ENCODE measurements at regions not wholly inside any gene's neighbourhood (a gene's known extent, or its start where the extent isn't known, plus 50 kb on each side); places are given as distances from the start of the nearest gene placed in this dataset.

DNA sequence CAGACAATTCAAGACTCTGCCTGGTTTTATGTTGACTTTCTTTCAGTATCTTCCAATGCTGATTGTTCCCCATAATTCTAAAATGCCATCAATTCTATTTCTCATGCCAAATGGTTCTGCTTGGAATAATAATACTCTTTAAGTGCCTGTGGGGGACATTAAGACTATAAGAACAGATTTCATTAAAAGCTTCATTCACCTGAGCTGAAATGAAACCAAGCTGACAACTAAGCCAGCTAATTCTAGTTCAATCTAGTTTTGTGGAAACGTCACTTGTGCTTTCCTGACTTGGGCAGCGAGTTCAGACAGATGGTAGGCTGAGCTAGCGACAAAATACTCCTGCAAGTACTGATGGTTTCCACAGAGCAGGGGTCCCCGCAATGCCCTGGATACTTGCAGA, 491.1 kb upstream of the RAB6C start:
- Mint-ChIP-seq H3K27ac (ENCODE audit: unreplicated experiment) (no peak overlapping the region), H3K4me3 (ENCODE audit: unreplicated experiment) (no peak overlapping the region), H3K4me1 (ENCODE audit: low read depth, unreplicated experiment) (no peaks in the 10 kb centered on the region), H3K36me3 (ENCODE audit: insufficient read depth, unreplicated experiment) (no peaks in the 10 kb centered on the region), H3K9me3 (ENCODE audit: unreplicated experiment) (no peaks in the 10 kb centered on the region), H3K27me3 (ENCODE audit: insufficient read depth, unreplicated experiment) (peaks cover 11% of the 10 kb centered on the region)
- POLR2A ChIA-PET, result no interaction called here
- BruUV-seq (replicated peaks), result no TSS peak
- no peaks in the 10 kb centered on the region for H3K9me3 ChIP-seq
- H3K4me1 ChIP-seq, result no peaks in the 10 kb centered on the region
- intact Hi-C loops (cut with micrococcal nuclease; ENCODE audit: unreplicated experiment), result no loop called here
- H3K27me3 ChIP-seq (replicated peaks; ENCODE audit: control insufficient read depth, insufficient read depth, low read length), result no peaks in the 10 kb centered on the region; the same call in none of the 2 replicates
- CTCF ChIA-PET, result no interaction called here
- H3K36me3 ChIP-seq (ENCODE audit: control insufficient read depth, insufficient read depth, low read length), result no peaks in the 10 kb centered on the region
- no peak for DNase-seq
- TF ChIP-seq, protein P1, sequence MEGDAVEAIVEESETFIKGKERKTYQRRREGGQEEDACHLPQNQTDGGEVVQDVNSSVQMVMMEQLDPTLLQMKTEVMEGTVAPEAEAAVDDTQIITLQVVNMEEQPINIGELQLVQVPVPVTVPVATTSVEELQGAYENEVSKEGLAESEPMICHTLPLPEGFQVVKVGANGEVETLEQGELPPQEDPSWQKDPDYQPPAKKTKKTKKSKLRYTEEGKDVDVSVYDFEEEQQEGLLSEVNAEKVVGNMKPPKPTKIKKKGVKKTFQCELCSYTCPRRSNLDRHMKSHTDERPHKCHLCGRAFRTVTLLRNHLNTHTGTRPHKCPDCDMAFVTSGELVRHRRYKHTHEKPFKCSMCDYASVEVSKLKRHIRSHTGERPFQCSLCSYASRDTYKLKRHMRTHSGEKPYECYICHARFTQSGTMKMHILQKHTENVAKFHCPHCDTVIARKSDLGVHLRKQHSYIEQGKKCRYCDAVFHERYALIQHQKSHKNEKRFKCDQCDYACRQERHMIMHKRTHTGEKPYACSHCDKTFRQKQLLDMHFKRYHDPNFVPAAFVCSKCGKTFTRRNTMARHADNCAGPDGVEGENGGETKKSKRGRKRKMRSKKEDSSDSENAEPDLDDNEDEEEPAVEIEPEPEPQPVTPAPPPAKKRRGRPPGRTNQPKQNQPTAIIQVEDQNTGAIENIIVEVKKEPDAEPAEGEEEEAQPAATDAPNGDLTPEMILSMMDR (IDR thresholded peaks at IDR 0.05; ENCODE audit: insufficient read depth in 1 of 2, low read depth in 1 of 2, low read length in 1 of 2, severe bottlenecking in 1 of 2, unreplicated experiment in 1 of 2), result no peak
- no peak overlapping the region for H3K4me3 ChIP-seq (ENCODE audit: low read depth, low read length)

- H3K9me3 Mint-ChIP-seq (ENCODE audit: unreplicated experiment), result no peaks in the 10 kb centered on the region
- Histone ChIP-seq H3K27me3 (replicated peaks; ENCODE audit: control insufficient read depth, insufficient read depth, low read length) (no peaks in the 10 kb centered on the region; the same call in none of the 2 replicates), H3K4me3 (ENCODE audit: low read depth, low read length) (no peak overlapping the region), H3K4me1 (no peaks in the 10 kb centered on the region), H3K36me3 (ENCODE audit: control insufficient read depth, insufficient read depth, low read length) (no peaks in the 10 kb centered on the region), H3K9me3 (no peaks in the 10 kb centered on the region)
- ChIA-PET CTCF (no interaction called here), POLR2A (no interaction called here)
- H3K27me3 Mint-ChIP-seq (ENCODE audit: insufficient read depth, unreplicated experiment), result peaks cover 15% of the 10 kb centered on the region
- no peak overlapping the region for H3K27ac Mint-ChIP-seq (ENCODE audit: unreplicated experiment)
- no TSS peak for BruUV-seq (replicated peaks)
- intact Hi-C loops (cut with micrococcal nuclease; ENCODE audit: unreplicated experiment), result no loop called here
- DNase-seq, result no peak
- no peaks in the 10 kb centered on the region for H3K36me3 Mint-ChIP-seq (ENCODE audit: insufficient read depth, unreplicated experiment)
- no peak overlapping the region for H3K4me3 Mint-ChIP-seq (ENCODE audit: unreplicated experiment)
- no peaks in the 10 kb centered on the region for H3K4me1 Mint-ChIP-seq (ENCODE audit: low read depth, unreplicated experiment)
- TF ChIP-seq, protein P1 (IDR thresholded peaks at IDR 0.05; ENCODE audit: insufficient read depth in 1 of 2, low read depth in 1 of 2, low read length in 1 of 2, severe bottlenecking in 1 of 2, unreplicated experiment in 1 of 2), result no peak
Measured at GRCh38 chr2:129490641-129491040, 488.8 kb upstream of the RAB6C start.

DNA sequence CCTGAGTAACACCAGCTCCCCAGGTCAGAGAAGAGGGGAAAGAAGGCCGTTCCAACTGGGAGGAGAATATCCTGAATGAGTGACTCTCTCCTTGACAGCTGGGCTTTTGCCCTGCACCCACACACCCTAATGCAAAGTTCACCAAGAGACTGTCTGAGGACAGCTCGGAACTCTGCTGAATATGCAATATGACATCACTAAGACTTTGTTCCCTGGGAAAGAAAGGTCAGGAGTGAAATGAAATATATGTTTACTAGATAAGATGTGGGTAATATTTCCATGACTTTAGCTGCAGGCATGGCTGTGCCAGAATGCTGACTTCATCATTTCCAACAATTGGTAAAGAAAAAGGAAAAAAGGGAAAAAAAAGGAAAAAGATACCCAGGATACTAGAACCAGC, 488.2 kb upstream of the RAB6C start:
- no TSS peak for BruUV-seq (replicated peaks)
- Mint-ChIP-seq H3K9me3 (ENCODE audit: unreplicated experiment) (no peaks in the 10 kb centered on the region), H3K4me3 (ENCODE audit: unreplicated experiment) (no peak overlapping the region), H3K36me3 (ENCODE audit: insufficient read depth, unreplicated experiment) (no peaks in the 10 kb centered on the region), H3K27ac (ENCODE audit: unreplicated experiment) (no peak overlapping the region), H3K27me3 (ENCODE audit: insufficient read depth, unreplicated experiment) (peaks cover 15% of the 10 kb centered on the region), H3K4me1 (ENCODE audit: low read depth, unreplicated experiment) (no peaks in the 10 kb centered on the region)
- ChIA-PET POLR2A (no interaction called here), CTCF (no interaction called here)
- no peak for DNase-seq
- Histone ChIP-seq H3K9me3 (no peaks in the 10 kb centered on the region), H3K4me3 (ENCODE audit: low read depth, low read length) (no peak overlapping the region), H3K36me3 (ENCODE audit: control insufficient read depth, insufficient read depth, low read length) (no peaks in the 10 kb centered on the region), H3K4me1 (no peaks in the 10 kb centered on the region), H3K27me3 (replicated peaks; ENCODE audit: control insufficient read depth, insufficient read depth, low read length) (no peaks in the 10 kb centered on the region; the same call in none of the 2 replicates)
- intact Hi-C loops (cut with micrococcal nuclease; ENCODE audit: unreplicated experiment), result no loop called here
- TF ChIP-seq, protein P1 (IDR thresholded peaks at IDR 0.05; ENCODE audit: insufficient read depth in 1 of 2, low read depth in 1 of 2, low read length in 1 of 2, severe bottlenecking in 1 of 2, unreplicated experiment in 1 of 2), result no peak

All from Caco-2 (cell line).